HG02870 (cell line): ENCODE measurements at regions not wholly inside any gene's neighbourhood (a gene's known extent, or its start where the extent isn't known, plus 50 kb on each side); places are given as distances from the start of the nearest gene placed in this dataset.
"Not testable (repeated sequence)": the region's sequence is repeated elsewhere in the genome, so short reads cannot be mapped to it uniquely, and the experiment has no call there.

ENCODE experiments used
- ATAC-seq: cut with Tn5 transposase; IDR thresholded peaks from one replicate; pipeline ENCODE4 v1.9.1; 2021; ENCODE audit warnings: mild to moderate bottlenecking, moderate library complexity; ENCODE audit not compliant: unreplicated experiment

GRCh38 chr13:59061621-59062020 is 1102.1 kb downstream of the DIAPH3 start:
- ATAC-seq, result no peak

GRCh38 chr13:59064042-59064441 is 1099.7 kb downstream of the DIAPH3 start:
- no peak for ATAC-seq

DNA sequence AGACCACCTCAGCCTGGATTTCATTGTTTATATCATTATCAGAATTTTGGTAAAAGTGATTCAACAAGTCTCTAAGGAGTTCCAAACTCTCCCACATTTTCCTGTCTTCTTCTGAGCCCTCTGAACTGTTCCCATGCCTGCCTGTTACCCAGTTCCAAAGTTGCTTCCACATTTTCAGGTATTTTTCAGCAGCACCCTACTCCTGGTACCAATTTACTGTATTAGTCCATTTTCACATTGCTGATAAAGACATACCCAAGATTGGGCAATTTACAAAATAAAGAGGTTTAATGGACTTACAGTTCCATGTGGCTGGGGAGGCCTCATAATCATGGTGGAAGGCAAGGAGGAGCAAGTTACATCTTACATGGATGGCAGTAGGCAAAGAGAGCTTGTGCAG is 1087.3 kb downstream of the DIAPH3 start:
- ATAC-seq, result not testable (repeated sequence)

GRCh38 chr13:59086147-59086546 is 1077.6 kb downstream of the DIAPH3 start:
- no peak for ATAC-seq

DNA sequence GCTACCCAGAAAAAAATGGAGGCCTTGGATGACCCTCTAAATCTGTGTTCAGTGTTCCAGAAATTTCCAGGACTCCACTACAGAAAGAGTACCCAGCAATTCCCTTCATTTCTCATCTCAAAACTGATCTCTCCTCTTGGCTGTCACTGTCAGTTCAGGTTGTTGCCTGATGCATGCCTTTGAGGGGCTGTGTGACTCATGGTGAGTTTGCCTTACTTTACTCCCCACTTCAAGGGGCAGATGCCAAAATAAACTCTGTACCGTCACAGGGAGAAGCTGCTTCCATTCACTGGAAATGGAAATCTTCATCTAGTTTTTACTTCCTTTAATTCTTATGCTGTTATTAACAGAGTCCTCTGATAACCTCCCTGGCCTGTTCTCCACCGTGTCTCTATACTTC is 1075.0 kb downstream of the DIAPH3 start:
- ATAC-seq, result no peak

GRCh38 chr13:59094181-59094580 is 1069.5 kb downstream of the DIAPH3 start:
- no peak for ATAC-seq

DNA sequence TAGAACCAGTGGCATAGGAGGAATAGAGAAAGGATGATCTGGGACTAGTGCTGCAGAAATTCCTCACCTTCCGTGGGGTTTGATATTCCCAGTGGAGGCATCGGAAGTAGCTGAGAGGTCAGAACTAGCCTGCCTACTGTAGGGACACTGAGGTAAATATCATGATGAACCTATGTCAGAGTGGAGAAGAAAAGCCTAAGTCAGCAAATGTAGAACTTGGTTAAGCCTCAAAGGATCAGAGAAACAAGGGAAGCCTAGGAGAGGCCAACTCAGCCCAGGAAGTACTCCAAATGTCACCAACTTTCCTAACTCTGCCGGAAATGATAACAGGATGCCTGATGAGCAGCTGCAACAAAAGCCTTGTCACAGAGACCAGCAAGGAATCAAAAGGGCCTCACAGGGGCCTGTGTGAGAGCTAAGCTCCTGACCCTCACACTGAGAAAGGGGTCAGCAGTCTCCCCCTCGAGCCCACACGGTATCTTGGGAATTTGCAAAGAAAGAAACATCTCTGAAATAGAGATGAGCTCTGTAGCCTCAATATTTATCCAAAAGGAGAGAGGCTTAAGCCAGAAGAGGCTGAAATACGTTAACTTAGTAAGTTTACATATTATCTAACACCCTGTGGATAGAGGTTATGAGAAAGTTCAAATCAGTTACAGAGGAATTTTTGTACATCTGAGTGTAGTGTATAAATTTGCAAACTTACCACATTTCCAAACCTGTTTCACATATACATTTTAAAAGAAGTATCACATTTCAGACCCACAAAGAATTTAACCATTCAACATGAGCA is 1064.3 kb downstream of the DIAPH3 start:
- no peak for ATAC-seq

DNA sequence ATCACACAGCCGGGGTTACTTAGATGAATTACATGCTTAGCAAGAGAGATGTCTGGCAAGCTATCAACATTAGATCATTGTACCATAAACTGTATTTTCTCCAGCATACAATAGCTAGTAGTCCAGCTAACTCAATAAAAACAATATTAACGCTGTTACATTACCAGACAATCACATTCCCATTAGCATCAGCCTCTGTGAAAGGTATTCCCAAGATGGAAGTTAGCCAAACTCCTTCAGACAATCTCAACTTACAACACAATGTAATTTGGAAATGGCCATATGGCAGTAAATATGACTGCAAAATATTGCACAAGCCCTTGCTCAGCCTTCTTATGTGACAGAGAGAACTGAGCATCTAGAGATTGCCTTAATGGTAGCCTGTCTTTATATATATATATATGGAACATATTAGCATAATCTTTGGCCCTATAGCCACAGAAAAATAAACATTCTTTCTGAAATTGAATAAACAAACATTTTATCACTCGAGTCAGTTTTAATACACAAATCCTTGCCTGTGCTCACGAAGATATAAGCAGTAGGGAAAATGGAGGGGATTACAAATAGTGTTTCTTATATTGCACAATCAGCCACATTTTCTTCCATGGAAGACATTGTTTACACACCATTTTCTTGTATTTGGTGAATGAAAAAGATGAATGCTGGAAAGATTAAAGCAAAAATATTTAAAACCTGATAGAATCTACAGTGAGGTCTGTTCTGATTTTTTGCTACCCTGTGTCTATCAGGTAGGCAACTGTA is 1060.5 kb downstream of the DIAPH3 start:
- ATAC-seq, result no peak

DNA sequence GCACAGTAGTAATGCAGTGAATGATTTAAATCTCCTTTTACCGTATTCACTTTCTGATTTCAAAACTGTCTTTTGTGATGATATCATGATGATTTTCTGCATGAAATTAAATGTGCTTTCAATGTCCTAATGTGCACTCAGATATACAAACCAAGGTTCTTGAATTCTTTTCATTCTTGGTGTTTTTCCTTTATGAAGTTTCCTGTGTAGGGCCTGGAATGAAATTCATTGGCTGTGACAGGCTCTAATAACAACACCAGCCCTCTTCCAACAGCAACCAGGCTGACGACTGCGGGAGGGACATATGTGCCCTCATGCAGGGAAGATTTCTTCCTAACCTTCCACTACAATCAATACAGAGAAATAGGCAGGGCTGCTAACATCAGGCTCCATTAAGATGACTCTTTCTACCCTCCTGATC is 1052.0 kb downstream of the DIAPH3 start:
- ATAC-seq, result no peak

DNA sequence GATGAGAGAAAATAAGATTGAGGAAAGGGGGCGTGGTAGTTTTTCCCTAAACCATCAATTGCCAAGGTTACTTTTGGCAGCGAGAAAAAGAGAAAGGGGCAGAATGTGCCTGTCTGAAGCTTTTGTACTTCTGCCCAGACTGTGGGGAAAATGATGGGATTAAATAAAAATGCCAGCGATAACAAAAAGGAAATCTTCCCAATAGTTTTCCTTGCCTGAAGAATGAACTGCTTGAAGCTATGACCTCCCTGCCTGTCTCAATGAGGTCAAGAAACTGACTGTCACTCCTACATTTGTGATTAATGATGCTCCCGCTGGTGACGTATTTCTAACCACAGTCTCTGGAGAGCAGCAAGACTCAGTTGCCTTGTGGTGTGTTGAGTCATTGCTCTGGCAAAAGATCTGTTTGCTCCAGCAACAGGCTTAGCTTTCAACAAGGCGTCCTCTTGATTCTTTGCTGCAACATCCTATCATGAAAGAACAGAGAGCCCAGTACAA is 1051.5 kb downstream of the DIAPH3 start:
- ATAC-seq, result no peak

GRCh38 chr13:59119475-59119874 is 1044.3 kb downstream of the DIAPH3 start:
- no peak for ATAC-seq

DNA sequence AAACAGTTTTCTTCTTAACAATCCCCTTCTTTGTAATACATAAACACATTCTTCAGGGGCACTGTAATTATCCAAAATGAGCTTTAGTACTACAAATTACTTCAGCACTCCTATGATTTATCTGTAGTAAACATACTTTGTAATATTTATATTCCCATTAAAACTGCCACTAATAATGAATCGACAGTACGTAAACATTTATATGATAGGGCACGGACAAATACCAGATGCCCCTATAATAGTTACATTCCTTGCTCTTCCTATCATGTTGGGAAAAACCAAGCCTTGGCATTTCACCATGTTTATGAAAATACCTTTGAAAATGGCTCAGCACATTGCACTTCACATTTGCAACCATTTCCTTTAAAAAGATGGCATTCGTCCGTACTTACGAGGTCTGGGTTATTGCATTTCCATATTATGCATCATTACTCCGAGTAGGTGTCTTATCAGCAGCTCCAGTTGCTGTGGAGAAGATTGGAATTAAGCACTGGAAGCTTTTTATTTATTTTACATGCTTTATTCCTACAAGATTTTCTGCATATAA is 1043.4 kb downstream of the DIAPH3 start:
- no peak for ATAC-seq

DNA sequence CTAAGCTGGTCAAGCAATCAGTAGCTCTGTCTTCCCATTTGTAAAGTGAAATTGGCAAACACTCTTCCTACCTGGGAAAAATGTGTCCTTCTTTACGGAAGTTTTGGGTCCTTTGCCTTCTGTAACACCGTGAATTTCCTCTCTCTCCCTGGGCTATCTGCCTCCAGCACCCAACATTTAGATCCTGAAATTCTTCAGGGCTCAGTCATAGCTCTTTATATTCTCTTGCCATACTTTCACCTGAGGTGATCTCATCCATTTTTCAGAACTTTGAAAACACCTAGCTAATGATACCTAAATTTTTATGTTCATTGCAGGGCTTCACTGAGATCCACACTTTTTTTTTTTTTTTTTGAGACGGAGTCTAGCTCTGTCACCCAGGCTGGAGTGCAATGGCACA is 1042.2 kb downstream of the DIAPH3 start:
- ATAC-seq, result no peak

DNA sequence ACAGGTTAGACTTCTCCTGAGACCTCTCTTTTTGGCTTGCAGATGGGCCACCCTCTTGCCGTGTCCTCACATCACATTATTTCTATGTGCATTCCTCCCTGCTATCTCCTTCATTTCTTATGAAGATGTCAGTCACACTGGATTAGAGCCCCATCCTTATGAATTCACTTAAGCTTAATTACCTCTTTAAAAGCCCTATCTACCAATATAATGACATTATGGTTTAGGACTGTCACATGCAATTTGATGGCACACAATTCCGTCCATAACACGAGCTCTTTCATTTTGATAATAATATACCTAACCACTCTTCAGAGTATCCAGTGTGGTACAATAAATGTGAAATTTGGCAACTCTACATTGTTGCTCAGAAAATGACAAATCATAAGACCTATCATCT is 1037.3 kb downstream of the DIAPH3 start:
- no peak for ATAC-seq

DNA sequence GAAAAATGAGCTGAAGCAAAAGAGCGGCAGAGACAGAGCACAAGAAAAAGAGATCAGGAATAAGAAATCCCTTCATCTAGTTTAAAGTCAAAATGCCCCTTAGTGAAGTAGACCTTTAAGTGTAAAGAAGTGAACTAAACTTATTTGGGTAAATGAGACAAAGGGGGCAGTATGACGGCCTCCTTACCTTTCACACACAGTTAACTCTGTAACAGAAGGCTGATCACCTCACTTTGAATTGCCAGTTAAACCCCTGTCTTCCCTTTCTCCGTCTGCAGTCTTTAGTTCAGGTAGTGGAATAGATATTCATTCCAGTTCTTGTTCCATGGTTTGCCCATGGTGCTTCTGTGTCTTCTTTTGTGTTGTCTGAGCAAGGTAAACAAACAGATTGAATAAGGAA is 1029.8 kb downstream of the DIAPH3 start:
- no peak for ATAC-seq

- ATAC-seq, result no peak
Measured at GRCh38 chr13:59144700-59145099, 1019.0 kb downstream of the DIAPH3 start.

DNA sequence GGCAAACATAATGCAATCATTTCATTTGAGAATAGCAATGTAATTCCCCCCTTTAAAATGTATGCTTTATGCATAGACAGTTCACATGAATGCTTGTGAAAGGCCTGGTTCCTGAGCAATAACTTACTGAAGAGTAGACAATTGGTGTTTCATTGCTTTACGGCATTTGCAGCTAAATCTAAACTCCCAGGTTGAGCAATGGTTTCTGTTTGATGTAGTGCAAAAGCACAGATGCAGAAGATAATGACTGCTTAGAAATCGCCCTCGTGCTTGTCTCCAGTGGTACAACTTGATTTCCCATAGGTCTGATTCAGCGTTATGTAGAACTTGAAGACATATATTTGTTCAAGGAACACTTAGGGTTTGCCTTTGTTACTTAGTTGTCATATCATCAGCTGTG is 1018.3 kb downstream of the DIAPH3 start:
- ATAC-seq, result no peak

DNA sequence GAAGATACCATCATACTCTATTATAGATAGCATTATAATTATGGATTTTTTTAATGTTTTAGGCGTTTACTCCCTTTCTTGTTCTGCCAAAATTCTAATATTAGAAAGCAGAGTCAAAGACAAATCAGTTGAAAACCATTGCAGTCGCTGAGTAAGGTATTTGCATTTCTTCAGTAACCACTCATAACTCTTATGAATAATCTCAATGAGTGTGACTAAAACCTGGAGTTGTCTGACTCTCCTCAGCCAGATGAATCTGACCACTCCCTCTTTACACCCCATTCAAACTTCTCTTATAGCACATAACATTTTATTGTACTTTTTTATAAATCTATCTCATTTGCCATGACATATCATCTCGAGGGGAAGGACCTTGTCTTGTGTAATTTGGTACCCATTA is 1006.5 kb downstream of the DIAPH3 start:
- ATAC-seq, result no peak

- ATAC-seq, result no peak
Measured at GRCh38 chr13:59166174-59166573, 997.6 kb downstream of the DIAPH3 start.

GRCh38 chr13:59172076-59172475 is 991.7 kb downstream of the DIAPH3 start:
- no peak for ATAC-seq

- no peak for ATAC-seq
Measured at GRCh38 chr13:59176775-59177174, 987.0 kb downstream of the DIAPH3 start.

DNA sequence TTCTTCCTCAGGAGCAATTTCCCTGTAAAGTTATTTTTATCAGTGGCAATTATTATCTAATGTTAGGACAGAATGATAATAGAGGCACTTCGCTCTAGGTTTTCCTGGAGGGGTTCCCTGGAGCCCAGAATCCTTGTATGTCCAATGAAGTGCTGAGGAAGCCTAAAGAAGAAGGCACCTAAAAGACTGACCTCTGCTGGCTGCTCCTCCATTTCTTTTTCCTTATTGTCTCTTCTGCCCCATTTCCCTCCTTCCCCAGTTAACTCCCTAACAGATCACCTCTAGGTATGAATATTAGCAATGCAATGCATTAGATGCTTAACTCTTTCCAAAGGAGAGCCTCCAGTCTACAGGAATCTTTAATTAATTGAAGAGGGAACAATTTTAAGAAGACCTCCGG is 985.4 kb downstream of the DIAPH3 start:
- ATAC-seq, result no peak
